ENCODE measurements at regions not wholly inside any gene's neighbourhood (a gene's known extent, or its start where the extent isn't known, plus 50 kb on each side); places are given as distances from the start of the nearest gene placed in this dataset.
A peak's percentile ranks its signal among the peaks of the same experiment; 100 is the strongest.

- Histone ChIP-seq H3K27me3 (ENCODE audit: insufficient read depth, poor library complexity, severe bottlenecking) (no peaks in the 10 kb centered on the region), H3K4me1 (ENCODE audit: insufficient read depth, poor library complexity, severe bottlenecking) (peaks cover 4% of the 10 kb centered on the region), H3K9me3 (ENCODE audit: severe bottlenecking) (no peaks in the 10 kb centered on the region), H3K4me3 (ENCODE audit: severe bottlenecking) (no peak overlapping the region), H3K36me3 (ENCODE audit: low read depth) (no peaks in the 10 kb centered on the region), H3K27ac (ENCODE audit: poor library complexity, severe bottlenecking) (no peak overlapping the region)
- DNase-seq (ENCODE audit: low spot score) (no peak), ATAC-seq (ENCODE audit: low read depth) (0 out of 3 replicates have a peak, but pooled peaks have one; percentile 19)
- no peak for TF ChIP-seq CTCF (IDR thresholded peaks at IDR 0.05; ENCODE audit: poor library complexity, severe bottlenecking)
Measured at GRCh38 chr6:10190042-10190441, 224.8 kb downstream of the TFAP2A start.

GRCh38 chr6:10184371-10185227 lies 230.3 kb downstream of the TFAP2A start:
- TF ChIP-seq CTCF (IDR thresholded peaks at IDR 0.05; ENCODE audit: poor library complexity, severe bottlenecking) = no peak
- DNase-seq (ENCODE audit: low spot score) (no peak), ATAC-seq (ENCODE audit: low read depth) (no peak)
- H3K4me1 ChIP-seq (ENCODE audit: insufficient read depth, poor library complexity, severe bottlenecking) = no peaks in the 10 kb centered on the region
- no peak overlapping the region for H3K4me3 ChIP-seq (ENCODE audit: severe bottlenecking)
- no peaks in the 10 kb centered on the region for H3K9me3 ChIP-seq (ENCODE audit: severe bottlenecking)
- H3K27me3 ChIP-seq (ENCODE audit: insufficient read depth, poor library complexity, severe bottlenecking) = no peaks in the 10 kb centered on the region
- H3K36me3 ChIP-seq (ENCODE audit: low read depth) = no peaks in the 10 kb centered on the region
- H3K27ac ChIP-seq (ENCODE audit: poor library complexity, severe bottlenecking) = no peak overlapping the region

GRCh38 chr6:10180138-10181074 lies 234.5 kb downstream of the TFAP2A start:
- DNase-seq (ENCODE audit: low spot score) = no peak
- no peak overlapping the region for H3K27ac ChIP-seq (ENCODE audit: poor library complexity, severe bottlenecking)
- H3K9me3 ChIP-seq (ENCODE audit: severe bottlenecking) = no peaks in the 10 kb centered on the region
- no peak overlapping the region for H3K4me3 ChIP-seq (ENCODE audit: severe bottlenecking)
- TF ChIP-seq CTCF (IDR thresholded peaks at IDR 0.05; ENCODE audit: poor library complexity, severe bottlenecking) = no peak
- H3K27me3 ChIP-seq (ENCODE audit: insufficient read depth, poor library complexity, severe bottlenecking) = no peaks in the 10 kb centered on the region
- no peak for ATAC-seq (ENCODE audit: low read depth)
- no peaks in the 10 kb centered on the region for H3K36me3 ChIP-seq (ENCODE audit: low read depth)
- H3K4me1 ChIP-seq (ENCODE audit: insufficient read depth, poor library complexity, severe bottlenecking) = peaks cover 16% of the 10 kb centered on the region

- Histone ChIP-seq H3K4me3 (ENCODE audit: severe bottlenecking) (no peak overlapping the region), H3K4me1 (ENCODE audit: insufficient read depth, poor library complexity, severe bottlenecking) (peaks cover 22% of the 10 kb centered on the region), H3K27me3 (ENCODE audit: insufficient read depth, poor library complexity, severe bottlenecking) (no peaks in the 10 kb centered on the region), H3K27ac (ENCODE audit: poor library complexity, severe bottlenecking) (peak overlapping the region; percentile 44), H3K36me3 (ENCODE audit: low read depth) (no peaks in the 10 kb centered on the region), H3K9me3 (ENCODE audit: severe bottlenecking) (no peaks in the 10 kb centered on the region)
- ATAC-seq (ENCODE audit: low read depth) = peak; percentile 84
- TF ChIP-seq CTCF (IDR thresholded peaks at IDR 0.05; ENCODE audit: poor library complexity, severe bottlenecking) = no peak
- DNase-seq (ENCODE audit: low spot score) = no peak
Measured at GRCh38 chr6:10177704-10178103, 237.2 kb downstream of the TFAP2A start.
